DND-41 (cell line): ENCODE measurements at regions not wholly inside any gene's neighbourhood (a gene's known extent, or its start where the extent isn't known, plus 50 kb on each side); places are given as distances from the start of the nearest gene placed in this dataset.

Source experiments
- ATAC-seq: fragments of 200-7000 bp; cut with Tn5 transposase; 3 replicates; pipeline ENCODE4 v1.9.1; 2021; ENCODE audit warnings: low read depth; ENCODE audit not compliant: insufficient read depth
- DNase-seq: peaks from one replicate; pipeline ENCODE4 v3.0.0-alpha.2; 2020
- H2AFZ ChIP-seq: 2 replicates; pipeline ENCODE4 v1.6.0; 2012; ENCODE audit warnings: low read depth, low read length
- H3K27ac ChIP-seq: 2 replicates; pipeline ENCODE4 v1.5.1; 2012; ENCODE audit warnings: low read length, inconsistent platforms
- H3K27me3 ChIP-seq: fragments of 200-600 bp; sonication (generic); 2 replicates; pipeline ENCODE4 v1.6.0; 2012; ENCODE audit warnings: low read length, mild to moderate bottlenecking, inconsistent platforms; ENCODE audit not compliant: insufficient read depth, poor library complexity
- H3K36me3 ChIP-seq: 2 replicates; pipeline ENCODE4 v1.5.1; 2012; ENCODE audit warnings: low read length, inconsistent platforms; ENCODE audit not compliant: insufficient read depth
- H3K4me1 ChIP-seq: 2 replicates; pipeline ENCODE4 v1.5.1; 2012; ENCODE audit warnings: mild to moderate bottlenecking, low read length; ENCODE audit not compliant: insufficient read depth
- H3K4me2 ChIP-seq: 2 replicates; pipeline ENCODE4 v1.6.0; 2012; ENCODE audit warnings: mild to moderate bottlenecking, moderate library complexity, low read length, inconsistent platforms; ENCODE audit not compliant: insufficient read depth
- H3K4me3 ChIP-seq, 2 experiments: fragments of 200-600 bp in 1 of 2; shearing (Covaris generic) in 1 of 2; 2 replicates each; pipeline ENCODE4 v1.5.1; 2012 to 2016; ENCODE audit warnings: inconsistent platforms in 2 of 2, low read length in 2 of 2, mild to moderate bottlenecking in 2 of 2, low read depth in 1 of 2, moderate library complexity in 1 of 2
- H3K79me2 ChIP-seq: 2 replicates; pipeline ENCODE4 v1.6.0; 2012; ENCODE audit warnings: low read length, inconsistent platforms; ENCODE audit not compliant: insufficient read depth
- H3K9ac ChIP-seq: 2 replicates; pipeline ENCODE4 v1.6.0; 2012; ENCODE audit warnings: low read depth, mild to moderate bottlenecking, inconsistent platforms, low read length, moderate library complexity
- H3K9me3 ChIP-seq: 2 replicates; pipeline ENCODE4 v1.5.1; 2012; ENCODE audit warnings: low read length, moderate library complexity, mild to moderate bottlenecking, inconsistent platforms; ENCODE audit not compliant: insufficient read depth, severe bottlenecking
- H4K20me1 ChIP-seq: 2 replicates; pipeline ENCODE4 v1.6.0; 2012; ENCODE audit warnings: low read length; ENCODE audit not compliant: insufficient read depth
- CTCF ChIP-seq: IDR thresholded peaks from 2 replicates; pipeline ENCODE4 v1.5.1; 2012; ENCODE audit warnings: borderline replicate concordance, low read length, moderate library complexity, mild to moderate bottlenecking; ENCODE audit not compliant: poor library complexity, severe bottlenecking; ENCODE audit errors: extremely low read depth
- EZH2 ChIP-seq: IDR thresholded peaks from 3 replicates; pipeline ENCODE4 v1.6.1; 2012; ENCODE audit warnings: borderline replicate concordance, low read depth, mild to moderate bottlenecking, moderate library complexity, low read length, inconsistent platforms; ENCODE audit not compliant: severe bottlenecking

GRCh38 chr2:3112131-3112530 lies 265.5 kb downstream of the EIPR1 start:
- H3K9ac ChIP-seq = no peak overlapping the region
- H3K9me3 ChIP-seq = peaks cover 10% of the 10 kb centered on the region
- H4K20me1 ChIP-seq = no peaks in the 10 kb centered on the region
- no peak for DNase-seq
- no peaks in the 10 kb centered on the region for H3K36me3 ChIP-seq
- no peak overlapping the region for H2AFZ ChIP-seq
- no peak for ATAC-seq
- no peaks in the 10 kb centered on the region for H3K4me1 ChIP-seq
- H3K27ac ChIP-seq = no peak overlapping the region
- H3K27me3 ChIP-seq = no peaks in the 10 kb centered on the region
- H3K4me3 ChIP-seq = no peak overlapping the region
- TF ChIP-seq EZH2 (no peak), CTCF (no peak)
- H3K79me2 ChIP-seq = no peaks in the 10 kb centered on the region
- no peak overlapping the region for H3K4me2 ChIP-seq

DNA sequence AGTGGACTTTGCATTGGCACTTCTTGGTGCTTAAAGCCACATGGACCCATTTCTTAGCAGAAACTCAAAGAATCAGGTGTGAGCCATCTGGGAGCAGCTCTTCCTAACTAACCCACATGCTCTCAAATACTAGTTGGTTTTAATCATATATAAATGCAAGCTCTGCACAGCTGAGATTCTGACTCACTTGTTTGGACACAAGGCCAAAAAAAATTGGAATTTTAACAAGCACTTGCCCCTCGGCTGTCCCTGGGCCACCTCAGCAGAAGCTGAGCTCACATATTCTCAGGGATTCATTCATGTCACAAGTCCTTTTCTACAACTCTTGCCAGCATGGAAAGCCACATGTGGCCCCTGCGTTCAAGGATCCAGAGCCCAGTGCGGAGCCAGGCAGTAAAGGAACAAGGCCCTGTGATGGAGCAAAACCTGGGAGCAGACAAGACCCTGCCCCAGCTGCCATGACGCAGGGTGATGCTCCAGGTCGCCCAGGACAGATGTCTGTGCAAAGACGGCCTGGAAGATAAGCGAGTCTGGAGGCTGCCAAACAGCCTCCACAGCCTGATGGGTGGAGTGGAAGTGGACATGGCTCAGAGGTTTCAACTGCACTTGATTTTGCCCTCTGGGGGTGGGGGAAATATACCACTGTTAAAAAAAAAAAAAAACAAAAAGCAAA lies 266.5 kb downstream of the EIPR1 start:
- Histone ChIP-seq H3K9me3 (peaks cover 10% of the 10 kb centered on the region), H3K4me2 (no peak overlapping the region), H3K9ac (no peak overlapping the region), H4K20me1 (no peaks in the 10 kb centered on the region), H3K4me3 (no peak overlapping the region), H3K27me3 (no peaks in the 10 kb centered on the region), H3K79me2 (no peaks in the 10 kb centered on the region), H3K36me3 (no peaks in the 10 kb centered on the region), H2AFZ (no peak overlapping the region), H3K4me1 (no peaks in the 10 kb centered on the region), H3K27ac (no peak overlapping the region)
- no peak for TF ChIP-seq CTCF
- TF ChIP-seq EZH2 = no peak
- ATAC-seq (no peak), DNase-seq (no peak)

DNA sequence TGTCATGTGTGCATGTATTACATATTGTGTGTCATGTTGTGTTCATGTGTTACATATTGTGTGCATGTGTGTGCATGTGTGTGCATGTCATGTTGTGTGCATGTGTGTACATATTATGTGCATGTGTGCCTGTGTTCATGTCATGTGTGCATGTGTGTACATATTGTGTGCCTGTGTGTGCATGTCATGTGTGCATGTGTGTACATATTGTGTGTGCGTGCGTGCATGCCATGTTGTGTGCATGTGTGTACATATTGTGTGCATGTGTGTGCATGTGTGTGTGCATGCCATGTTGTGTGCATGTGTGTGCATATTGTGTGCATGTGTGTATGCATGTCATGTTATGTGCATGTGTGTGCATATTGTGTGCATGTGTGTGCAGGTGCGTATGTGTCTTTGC lies 267.1 kb downstream of the EIPR1 start:
- H3K4me2 ChIP-seq = no peak overlapping the region
- H3K9ac ChIP-seq = no peak overlapping the region
- DNase-seq (no peak), ATAC-seq (no peak)
- H3K9me3 ChIP-seq = peaks cover 10% of the 10 kb centered on the region
- no peak overlapping the region for H2AFZ ChIP-seq
- TF ChIP-seq CTCF (no peak), EZH2 (no peak)
- no peak overlapping the region for H3K4me3 ChIP-seq
- no peak overlapping the region for H3K27ac ChIP-seq
- H4K20me1 ChIP-seq = no peaks in the 10 kb centered on the region
- no peaks in the 10 kb centered on the region for H3K4me1 ChIP-seq
- no peaks in the 10 kb centered on the region for H3K27me3 ChIP-seq
- no peaks in the 10 kb centered on the region for H3K79me2 ChIP-seq
- no peaks in the 10 kb centered on the region for H3K36me3 ChIP-seq
